ENCODE measurements at regions not wholly inside any gene's neighbourhood (a gene's known extent, or its start where the extent isn't known, plus 50 kb on each side); places are given as distances from the start of the nearest gene placed in this dataset.

- Histone ChIP-seq H3K4me3 (ENCODE audit: low read depth, low read length) (no peak overlapping the region), H3K4me1 (no peaks in the 10 kb centered on the region), H3K27me3 (replicated peaks; ENCODE audit: control insufficient read depth, insufficient read depth, low read length) (no peaks in the 10 kb centered on the region), H3K9me3 (no peaks in the 10 kb centered on the region), H3K36me3 (ENCODE audit: control insufficient read depth, insufficient read depth, low read length) (no peaks in the 10 kb centered on the region)
- Mint-ChIP-seq H3K36me3 (ENCODE audit: insufficient read depth, unreplicated experiment) (no peaks in the 10 kb centered on the region), H3K27ac (ENCODE audit: unreplicated experiment) (no peak overlapping the region), H3K4me1 (ENCODE audit: low read depth, unreplicated experiment) (no peaks in the 10 kb centered on the region), H3K27me3 (ENCODE audit: insufficient read depth, unreplicated experiment) (peaks cover 10% of the 10 kb centered on the region), H3K4me3 (ENCODE audit: unreplicated experiment) (no peak overlapping the region), H3K9me3 (ENCODE audit: unreplicated experiment) (no peaks in the 10 kb centered on the region)
- DNase-seq, result no peak
- intact Hi-C loops (cut with micrococcal nuclease; ENCODE audit: unreplicated experiment), result no loop called here
- CTCF ChIA-PET, result no interaction called here
- BruUV-seq (replicated peaks), result no TSS peak
- no peak for TF ChIP-seq CTCF (IDR thresholded peaks at IDR 0.05; ENCODE audit: insufficient read depth in 1 of 2, low read depth in 1 of 2, low read length in 1 of 2, severe bottlenecking in 1 of 2, unreplicated experiment in 1 of 2)
- POLR2A ChIA-PET, result no interaction called here
These were observed 247.6 kb upstream of the TSHZ2 start for GRCh38 chr20:52724541-52724940.

- Histone ChIP-seq H3K9me3 (no peaks in the 10 kb centered on the region), H3K4me1 (no peaks in the 10 kb centered on the region), H3K4me3 (ENCODE audit: low read depth, low read length) (no peak overlapping the region), H3K27me3 (replicated peaks; ENCODE audit: control insufficient read depth, insufficient read depth, low read length) (no peaks in the 10 kb centered on the region), H3K36me3 (ENCODE audit: control insufficient read depth, insufficient read depth, low read length) (no peaks in the 10 kb centered on the region)
- intact Hi-C loops (cut with micrococcal nuclease; ENCODE audit: unreplicated experiment), result no loop called here
- Mint-ChIP-seq H3K4me1 (ENCODE audit: low read depth, unreplicated experiment) (no peaks in the 10 kb centered on the region), H3K4me3 (ENCODE audit: unreplicated experiment) (no peak overlapping the region), H3K27ac (ENCODE audit: unreplicated experiment) (no peak overlapping the region), H3K27me3 (ENCODE audit: insufficient read depth, unreplicated experiment) (peaks cover 13% of the 10 kb centered on the region), H3K9me3 (ENCODE audit: unreplicated experiment) (no peaks in the 10 kb centered on the region), H3K36me3 (ENCODE audit: insufficient read depth, unreplicated experiment) (no peaks in the 10 kb centered on the region)
- BruUV-seq (replicated peaks), result no TSS peak
- POLR2A ChIA-PET, result no interaction called here
- no peak for DNase-seq
- CTCF ChIA-PET, result no interaction called here
- TF ChIP-seq CTCF (IDR thresholded peaks at IDR 0.05; ENCODE audit: insufficient read depth in 1 of 2, low read depth in 1 of 2, low read length in 1 of 2, severe bottlenecking in 1 of 2, unreplicated experiment in 1 of 2), result no peak
These were observed 249.1 kb upstream of the TSHZ2 start for GRCh38 chr20:52722926-52723688.

GRCh38 chr20:52708137-52708536 is 264.0 kb upstream of the TSHZ2 start:
- no peaks in the 10 kb centered on the region for H3K9me3 ChIP-seq
- H3K4me1 ChIP-seq, result no peaks in the 10 kb centered on the region

More at GRCh38 chr20:52708137-52708536, 264.0 kb upstream of the TSHZ2 start:
- Histone ChIP-seq H3K36me3 (ENCODE audit: control insufficient read depth, insufficient read depth, low read length) (no peaks in the 10 kb centered on the region), H3K4me3 (ENCODE audit: low read depth, low read length) (no peak overlapping the region), H3K27me3 (replicated peaks; ENCODE audit: control insufficient read depth, insufficient read depth, low read length) (0 out of 2 replicates have a peak, but pooled peaks cover 1% of the 10 kb centered on the region)
- DNase-seq, result no peak
- Mint-ChIP-seq H3K27ac (ENCODE audit: unreplicated experiment) (no peak overlapping the region), H3K27me3 (ENCODE audit: insufficient read depth, unreplicated experiment) (no peaks in the 10 kb centered on the region), H3K4me1 (ENCODE audit: low read depth, unreplicated experiment) (no peaks in the 10 kb centered on the region), H3K36me3 (ENCODE audit: insufficient read depth, unreplicated experiment) (no peaks in the 10 kb centered on the region), H3K4me3 (ENCODE audit: unreplicated experiment) (no peak overlapping the region), H3K9me3 (ENCODE audit: unreplicated experiment) (no peaks in the 10 kb centered on the region)
- ChIA-PET CTCF (no interaction called here), POLR2A (no interaction called here)
- TF ChIP-seq CTCF (IDR thresholded peaks at IDR 0.05; ENCODE audit: insufficient read depth in 1 of 2, low read depth in 1 of 2, low read length in 1 of 2, severe bottlenecking in 1 of 2, unreplicated experiment in 1 of 2), result no peak
- BruUV-seq (replicated peaks), result no TSS peak
- intact Hi-C loops (cut with micrococcal nuclease; ENCODE audit: unreplicated experiment), result no loop called here
